ENCODE measurements at regions not wholly inside any gene's neighbourhood (a gene's known extent, or its start where the extent isn't known, plus 50 kb on each side); places are given as distances from the start of the nearest gene placed in this dataset.

GRCh38 chr4:1589098-1589497 is 95.0 kb downstream of the FAM53A start:
- no peaks in the 10 kb centered on the region for H3K36me3 ChIP-seq
- no peak overlapping the region for H3K27ac ChIP-seq
- H3K4me3 ChIP-seq (replicated peaks in 1 of 3) = no peak overlapping the region
- H3K4me1 ChIP-seq = no peaks in the 10 kb centered on the region
- H3K27me3 ChIP-seq = no peaks in the 10 kb centered on the region
- no peak for DNase-seq
- TF ChIP-seq CTCF (IDR thresholded peaks at IDR 0.05) (no peak), POLR2A (IDR thresholded peaks at IDR 0.05) (no peak)
- no peaks in the 10 kb centered on the region for H3K9me3 ChIP-seq
- intact Hi-C loops (cut with DNase I) = no loop called here
- WGBS, 2 donors = 72 to 81% methylated on average over 1 of the region's 1 CpG

GRCh38 chr4:1588306-1588705 is 95.8 kb downstream of the FAM53A start:
- no peaks in the 10 kb centered on the region for H3K27me3 ChIP-seq
- H3K4me1 ChIP-seq = no peaks in the 10 kb centered on the region
- intact Hi-C loops (cut with DNase I) = no loop called here
- TF ChIP-seq CTCF (IDR thresholded peaks at IDR 0.05) = no peak
- no peak for TF ChIP-seq POLR2A (IDR thresholded peaks at IDR 0.05)
- no peak overlapping the region for H3K27ac ChIP-seq
- no peak for DNase-seq
- no peak overlapping the region for H3K4me3 ChIP-seq (replicated peaks in 1 of 3)
- no peaks in the 10 kb centered on the region for H3K36me3 ChIP-seq
- no peaks in the 10 kb centered on the region for H3K9me3 ChIP-seq
- 78 to 96% methylated on average over 5 of the region's 5 CpGs for WGBS, 2 donors

- H3K27me3 ChIP-seq = no peaks in the 10 kb centered on the region
- H3K27ac ChIP-seq = no peak overlapping the region
- no peak overlapping the region for H3K4me3 ChIP-seq (replicated peaks in 1 of 3)
- no peaks in the 10 kb centered on the region for H3K36me3 ChIP-seq
- no peaks in the 10 kb centered on the region for H3K9me3 ChIP-seq
- DNase-seq = no peak
- TF ChIP-seq POLR2A (IDR thresholded peaks at IDR 0.05) = no peak
- intact Hi-C loops (cut with DNase I) = no loop called here
- peaks cover 0 to 8% of the 10 kb centered on the region in 2 donors for H3K4me1 ChIP-seq
- 61% methylated on average over 3 of the region's 3 CpGs for WGBS, 2 donors
Observed at GRCh38 chr4:1584498-1584897, 99.6 kb downstream of the FAM53A start.

DNA sequence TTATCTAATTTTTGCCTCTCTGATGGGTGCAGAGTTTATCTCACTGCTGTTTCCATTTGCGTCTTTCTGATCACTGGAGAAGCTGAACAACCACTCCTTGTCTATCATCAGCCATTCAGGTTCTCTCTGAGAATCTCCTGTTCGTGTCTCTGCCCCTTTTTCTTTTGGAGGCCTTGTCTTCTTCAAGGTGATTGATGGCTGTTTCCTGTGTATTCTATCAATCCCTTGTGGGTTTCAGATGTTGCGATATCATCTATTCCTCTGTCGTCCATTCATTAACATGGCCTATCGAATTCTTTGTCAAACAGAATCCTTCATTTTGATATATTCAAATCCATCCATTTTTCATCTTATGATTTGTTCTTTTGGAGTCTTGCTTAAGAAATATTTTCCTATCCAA is 100.3 kb downstream of the FAM53A start:
- intact Hi-C loops (cut with DNase I) = no loop called here
- 85% methylated on average over 5 of the region's 5 CpGs for WGBS, 2 donors
- Histone ChIP-seq H3K36me3 (no peaks in the 10 kb centered on the region), H3K27ac (no peak overlapping the region), H3K9me3 (no peaks in the 10 kb centered on the region), H3K4me1 (peaks cover 1 to 10% of the 10 kb centered on the region in 2 donors), H3K27me3 (no peaks in the 10 kb centered on the region), H3K4me3 (replicated peaks in 1 of 3) (no peak overlapping the region)
- TF ChIP-seq POLR2A (IDR thresholded peaks at IDR 0.05) = no peak
- TF ChIP-seq CTCF (IDR thresholded peaks at IDR 0.05) = no peak
- DNase-seq = no peak

DNA sequence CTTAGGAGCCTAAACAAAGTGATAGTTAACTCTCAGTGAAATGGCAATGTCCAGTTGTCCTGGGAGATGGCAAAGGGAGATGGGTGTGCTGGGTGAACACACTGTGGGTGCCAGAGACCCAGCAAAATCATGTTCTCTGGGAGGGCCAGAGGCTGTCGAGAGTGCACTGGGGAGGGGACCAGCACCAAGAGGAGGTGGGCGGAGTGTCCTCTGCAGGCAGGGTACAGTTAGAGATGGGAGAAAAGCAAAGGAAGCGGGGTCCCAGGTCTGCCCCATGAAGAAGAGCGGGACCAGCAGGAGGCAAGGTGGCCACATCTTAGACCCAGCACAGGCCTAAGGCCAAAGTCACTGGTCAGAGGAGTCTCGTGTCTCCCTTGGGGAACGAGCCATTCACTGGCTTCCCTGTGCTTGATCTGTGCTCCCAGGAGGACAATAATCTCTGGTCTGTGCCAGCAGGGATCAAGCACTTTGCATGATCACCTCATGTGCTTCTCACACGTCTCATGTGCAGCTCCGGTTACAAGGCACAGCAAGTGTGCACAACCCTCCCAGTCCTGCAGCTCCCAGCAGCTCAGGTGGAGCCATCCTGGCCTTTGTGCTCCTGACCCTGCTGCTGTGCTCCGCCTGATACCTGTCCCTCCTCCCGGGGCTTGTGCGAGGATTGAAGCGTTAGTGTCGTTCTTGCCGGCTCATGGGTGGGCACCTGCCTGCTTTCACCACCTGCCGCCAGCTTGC is 100.9 kb downstream of the FAM53A start:
- Histone ChIP-seq H3K4me1 (peaks cover 8 to 10% of the 10 kb centered on the region in 2 donors), H3K4me3 (replicated peaks in 1 of 3) (no peak overlapping the region), H3K36me3 (no peaks in the 10 kb centered on the region), H3K27me3 (no peaks in the 10 kb centered on the region), H3K9me3 (no peaks in the 10 kb centered on the region), H3K27ac (no peak overlapping the region)
- intact Hi-C loops (cut with DNase I) = no loop called here
- TF ChIP-seq CTCF (IDR thresholded peaks at IDR 0.05) (no peak), POLR2A (IDR thresholded peaks at IDR 0.05) (no peak)
- 84 to 90% methylated on average over 15 of the region's 15 CpGs for WGBS, 2 donors
- DNase-seq = no peak
